ENCODE measurements at regions not wholly inside any gene's neighbourhood (a gene's known extent, or its start where the extent isn't known, plus 50 kb on each side); places are given as distances from the start of the nearest gene placed in this dataset.

- in situ Hi-C loops (cut with MboI; ENCODE audit: low pct_unique_long_range_greater_than_20kb, low sequenced_read_pairs, unreplicated experiment): no loop called here
- DNase-seq (ENCODE audit: low spot score): no peak
- no peak for TF ChIP-seq CTCF (IDR thresholded peaks at IDR 0.05; ENCODE audit: extremely low read depth, insufficient read depth, missing control alignments)
These were observed 1294.3 kb upstream of the ATXN8OS start for GRCh38 chr13:68813180-68813796.

- in situ Hi-C loops (cut with MboI; ENCODE audit: low pct_unique_long_range_greater_than_20kb, low sequenced_read_pairs, unreplicated experiment): no loop called here
- DNase-seq (ENCODE audit: low spot score): no peak
- TF ChIP-seq CTCF (IDR thresholded peaks at IDR 0.05; ENCODE audit: extremely low read depth, insufficient read depth, missing control alignments): peak; percentile 29
These were observed 1297.0 kb upstream of the ATXN8OS start for GRCh38 chr13:68810660-68811059.

- DNase-seq (ENCODE audit: low spot score): no peak
- TF ChIP-seq CTCF (IDR thresholded peaks at IDR 0.05; ENCODE audit: extremely low read depth, insufficient read depth, missing control alignments): no peak
- in situ Hi-C loops (cut with MboI; ENCODE audit: low pct_unique_long_range_greater_than_20kb, low sequenced_read_pairs, unreplicated experiment): no loop called here
These were observed 1299.2 kb upstream of the ATXN8OS start for GRCh38 chr13:68808456-68808855.

- no peak for DNase-seq (ENCODE audit: low spot score)
- in situ Hi-C loops (cut with MboI; ENCODE audit: low pct_unique_long_range_greater_than_20kb, low sequenced_read_pairs, unreplicated experiment): no loop called here
- no peak for TF ChIP-seq CTCF (IDR thresholded peaks at IDR 0.05; ENCODE audit: extremely low read depth, insufficient read depth, missing control alignments)
These were observed 1301.5 kb upstream of the ATXN8OS start for GRCh38 chr13:68806125-68806524.

- in situ Hi-C loops (cut with MboI; ENCODE audit: low pct_unique_long_range_greater_than_20kb, low sequenced_read_pairs, unreplicated experiment): no loop called here
- no peak for DNase-seq (ENCODE audit: low spot score)
- TF ChIP-seq CTCF (IDR thresholded peaks at IDR 0.05; ENCODE audit: extremely low read depth, insufficient read depth, missing control alignments): no peak
These were observed 1323.4 kb upstream of the ATXN8OS start for GRCh38 chr13:68784275-68784674.

GRCh38 chr13:68759617-68760016, 1348.0 kb upstream of the ATXN8OS start:
- in situ Hi-C loops (cut with MboI; ENCODE audit: low pct_unique_long_range_greater_than_20kb, low sequenced_read_pairs, unreplicated experiment): no loop called here
- no peak for DNase-seq (ENCODE audit: low spot score)
- TF ChIP-seq CTCF (IDR thresholded peaks at IDR 0.05; ENCODE audit: extremely low read depth, insufficient read depth, missing control alignments): no peak

Measured in GM13977 (cell line).